IMR-90 (cell line): ENCODE measurements at regions not wholly inside any gene's neighbourhood (a gene's known extent, or its start where the extent isn't known, plus 50 kb on each side); places are given as distances from the start of the nearest gene placed in this dataset.

Experiments
- ATAC-seq: fragments of 200-7000 bp; cut with Tn5 transposase; 2 replicates; pipeline ENCODE4 v1.9.1; 2020; ENCODE audit warnings: low read depth, mild to moderate bottlenecking, moderate library complexity
- BruUV-seq: library from RNA; stranded (reverse); fragments of 400-500 nt; replicated peaks from 2 replicates; lab custom pipeline; 2021; lab: Mats Ljungman, UMichigan
- CTCF ChIA-PET: fragments of 300-600 bp; formaldehyde crosslinking; extraction: SDS; loops from one replicate; lab custom pipeline; 2021; ENCODE audit warnings: antibody characterized with exemption; lab: Yijun Ruan, JAX
- POLR2A ChIA-PET: fragments of 300-600 bp; sonication (Branson Sonifier 250); formaldehyde crosslinking; loops from one replicate; lab custom pipeline; 2022; ENCODE audit warnings: antibody characterized with exemption; ENCODE audit not compliant: unreplicated experiment; lab: Charles Lee
- DNase-seq: peaks from one replicate; pipeline ENCODE4 v3.0.0; 2013
- H2AFZ ChIP-seq: replicated peaks from 2 replicates; pipeline ENCODE3; 2013; ENCODE audit warnings: low read length, mild to moderate bottlenecking; ENCODE audit not compliant: poor library complexity
- H2AK5ac ChIP-seq: 2 replicates; pipeline ENCODE4 v1.6.1; 2013; ENCODE audit warnings: low read depth, low read length, inconsistent platforms
- H2AK9ac ChIP-seq: replicated peaks from 2 replicates; pipeline ENCODE3; 2013; ENCODE audit warnings: mild to moderate bottlenecking, low read depth, low read length, moderate library complexity; ENCODE audit not compliant: poor library complexity
- H2BK120ac ChIP-seq: 2 replicates; pipeline ENCODE4 v1.6.1; 2013; ENCODE audit warnings: low read depth, low read length, inconsistent platforms
- H2BK15ac ChIP-seq: 3 replicates; pipeline ENCODE4 v1.6.1; 2013; ENCODE audit warnings: low read depth, low read length, inconsistent platforms
- H2BK20ac ChIP-seq: 2 replicates; pipeline ENCODE4 v1.6.1; 2013; ENCODE audit warnings: low read depth, mild to moderate bottlenecking, inconsistent platforms, low read length, moderate library complexity
- H2BK5ac ChIP-seq: 2 replicates; pipeline ENCODE4 v1.6.1; 2013; ENCODE audit warnings: mild to moderate bottlenecking, low read depth, low read length, inconsistent platforms; ENCODE audit not compliant: poor library complexity, severe bottlenecking
- H3K14ac ChIP-seq: replicated peaks from 2 replicates; pipeline ENCODE4 v1.6.1; 2013; ENCODE audit warnings: low read depth, low read length, inconsistent platforms
- H3K18ac ChIP-seq: 2 replicates; pipeline ENCODE4 v1.6.1; 2013; ENCODE audit warnings: low read depth, low read length, control low read depth
- H3K23ac ChIP-seq: 2 replicates; pipeline ENCODE4 v1.6.1; 2013; ENCODE audit warnings: low read depth, low read length, inconsistent platforms
- H3K27ac ChIP-seq: 2 replicates; pipeline ENCODE4 v1.5.1; 2013; ENCODE audit warnings: mild to moderate bottlenecking, control low read depth, low read length; ENCODE audit not compliant: insufficient read depth
- H3K27me3 ChIP-seq: 2 replicates; pipeline ENCODE4 v1.6.1; 2013; ENCODE audit warnings: low read length; ENCODE audit not compliant: control insufficient read depth, insufficient read depth
- H3K36me3 ChIP-seq: 2 replicates; pipeline ENCODE4 v1.6.1; 2013; ENCODE audit warnings: low read length, mixed read lengths; ENCODE audit not compliant: control insufficient read depth, insufficient read depth
- H3K4ac ChIP-seq: 2 replicates; pipeline ENCODE4 v1.6.1; 2013; ENCODE audit warnings: low read depth, low read length, inconsistent platforms
- H3K4me1 ChIP-seq: 2 replicates; pipeline ENCODE4 v1.6.1; 2013; ENCODE audit warnings: low read length, mixed read lengths; ENCODE audit not compliant: control insufficient read depth, insufficient read depth
- H3K4me2 ChIP-seq: 2 replicates; pipeline ENCODE4 v1.6.1; 2013; ENCODE audit warnings: low read depth, mild to moderate bottlenecking, control low read depth, low read length, moderate library complexity
- H3K4me3 ChIP-seq: 2 replicates; pipeline ENCODE4 v1.5.1; 2013; ENCODE audit warnings: low read depth, mild to moderate bottlenecking, control low read depth, low read length, moderate library complexity; ENCODE audit not compliant: insufficient read depth
- H3K56ac ChIP-seq: 2 replicates; pipeline ENCODE4 v1.6.1; 2013; ENCODE audit warnings: low read length, inconsistent platforms; ENCODE audit not compliant: insufficient read depth; ENCODE audit errors: extremely low read depth
- H3K79me1 ChIP-seq, 2 experiments: 2 replicates each; pipeline ENCODE4 v1.6.1; 2013; ENCODE audit warnings: low read length in 2 of 2, inconsistent platforms in 1 of 2, low read depth in 1 of 2
- H3K9ac ChIP-seq: 2 replicates; pipeline ENCODE4 v1.6.1; 2013; ENCODE audit warnings: low read depth, low read length, control low read depth
- H3K9me1 ChIP-seq: 2 replicates; pipeline ENCODE4 v1.6.1; 2013; ENCODE audit warnings: low read length, inconsistent platforms; ENCODE audit not compliant: insufficient read depth
- H3K9me3 ChIP-seq: 2 replicates; pipeline ENCODE4 v1.6.1; 2013; ENCODE audit warnings: low read length; ENCODE audit not compliant: control insufficient read depth, insufficient read depth
- H4K20me1 ChIP-seq: 2 replicates; pipeline ENCODE4 v1.6.1; 2013; ENCODE audit warnings: low read length, inconsistent platforms; ENCODE audit not compliant: insufficient read depth
- H4K5ac ChIP-seq: 2 replicates; pipeline ENCODE4 v1.6.1; 2013; ENCODE audit warnings: mild to moderate bottlenecking, low read depth, low read length, control low read depth
- H4K8ac ChIP-seq, 2 experiments: 2 replicates each; pipeline ENCODE4 v1.6.1; 2013; ENCODE audit warnings: low read depth in 2 of 2, low read length in 2 of 2, control low read depth in 1 of 2, inconsistent platforms in 1 of 2
- H4K91ac ChIP-seq: 2 replicates; pipeline ENCODE4 v1.6.1; 2013; ENCODE audit warnings: low read depth, low read length, inconsistent platforms; ENCODE audit not compliant: insufficient read depth
- BHLHE40 ChIP-seq: fragments of 150-350 bp; IDR thresholded peaks from 2 replicates; pipeline ENCODE4 v1.6.1; 2016; ENCODE audit warnings: mild to moderate bottlenecking, low read depth, low read length
- CEBPB ChIP-seq: IDR thresholded peaks from 2 replicates; pipeline ENCODE4 v1.6.1; 2012; ENCODE audit warnings: low read depth, low read length, improper control_type of control experiment
- CHD1 ChIP-seq: IDR thresholded peaks from 2 replicates; pipeline ENCODE4 v1.6.1; 2012; ENCODE audit warnings: low read depth, low read length, improper control_type of control experiment
- MAZ ChIP-seq: IDR thresholded peaks from 2 replicates; pipeline ENCODE4 v1.6.1; 2012; ENCODE audit warnings: low read depth, mild to moderate bottlenecking, low read length, improper control_type of control experiment, moderate library complexity, borderline replicate concordance
- MXI1 ChIP-seq: IDR thresholded peaks from 2 replicates; pipeline ENCODE4 v1.6.1; 2012; ENCODE audit warnings: low read depth, mild to moderate bottlenecking, low read length, moderate library complexity, borderline replicate concordance
- POLR2A ChIP-seq: IDR thresholded peaks from 2 replicates; pipeline ENCODE4 v1.6.1; 2012; ENCODE audit warnings: mild to moderate bottlenecking, low read depth, low read length
- RAD21 ChIP-seq: IDR thresholded peaks from 2 replicates; pipeline ENCODE4 v1.6.1; 2012; ENCODE audit warnings: low read length, improper control_type of control experiment
- RCOR1 ChIP-seq: IDR thresholded peaks from 2 replicates; pipeline ENCODE4 v1.6.1; 2012; ENCODE audit warnings: mild to moderate bottlenecking, low read length, improper control_type of control experiment; ENCODE audit not compliant: insufficient replicate concordance
- RFX5 ChIP-seq: IDR thresholded peaks from 2 replicates; pipeline ENCODE4 v1.8.0; 2012; ENCODE audit warnings: low read depth, mild to moderate bottlenecking, low read length, moderate library complexity
- SMC3 ChIP-seq: fragments of 150-350 bp; IDR thresholded peaks from 2 replicates; pipeline ENCODE4 v1.6.1; 2016; ENCODE audit warnings: low read depth, mild to moderate bottlenecking, antibody characterized with exemption, low read length, moderate library complexity
- WGBS, 2 experiments: methylation state at CpG; one replicate each; pipeline versions ENCODE4 v1.1.5 to v1.1.7; 2013; ENCODE audit warnings: missing lambda C conversion rate in 2 of 2; ENCODE audit not compliant: insufficient read length in 1 of 2; ENCODE audit errors: extremely low coverage in 2 of 2; 5-methylcytosine and 5-hydroxymethylcytosine counted together
- dilution Hi-C: fragments of 300-500 bp; cut with HindIII; formaldehyde crosslinking; loops from one replicate; pipeline ENCODE4 v1.14.3; 2018; ENCODE audit warnings: low sequenced_read_pairs; ENCODE audit not compliant: unreplicated experiment
- in situ Hi-C: fragments of 300-500 bp; cut with MboI; formaldehyde crosslinking; loops from 3 replicates; pipeline ENCODE4 v1.14.3; 2019; ENCODE audit warnings: low sequenced_read_pairs, inconsistent platforms, mixed read lengths
- intact Hi-C: fragments of 100-400 bp; cut with micrococcal nuclease; formaldehyde crosslinking; loops from 2 replicates; pipeline ENCODE4 v1.10.0; 2022
- TF ChIP-seq, protein P1 (sequence below): conservative IDR thresholded peaks from 2 replicates; pipeline ENCODE4 v1.5.1; 2012; ENCODE audit warnings: mild to moderate bottlenecking, low read depth, low read length, improper control_type of control experiment
- TF ChIP-seq, protein P2 (sequence below): fragments of 150-350 bp; IDR thresholded peaks from 2 replicates; pipeline ENCODE4 v1.6.1; 2016; ENCODE audit warnings: low read depth, mild to moderate bottlenecking, low read length, moderate library complexity, borderline replicate concordance

DNA sequence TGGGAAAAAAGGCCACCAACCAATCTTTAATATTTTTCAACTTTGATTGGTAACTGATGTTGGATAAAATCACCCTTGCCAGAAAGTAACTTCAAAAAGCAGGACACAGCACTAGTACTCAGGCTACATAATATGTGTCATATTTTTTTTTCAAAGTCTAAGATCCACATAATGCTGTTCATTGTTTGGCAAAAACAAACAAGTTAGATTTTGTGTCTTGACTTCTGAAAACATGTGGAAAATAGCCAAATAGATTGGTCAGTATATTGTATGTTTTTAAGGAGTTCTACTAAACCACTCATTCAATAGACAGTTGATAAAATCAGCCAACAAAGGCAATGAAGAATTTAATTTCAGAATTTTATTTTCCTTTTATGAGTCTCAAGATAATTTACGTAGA is 111.7 kb upstream of the CCDC54 start:
- no peaks in the 10 kb centered on the region for H3K9me3 ChIP-seq
- BruUV-seq: no TSS peak
- no peak overlapping the region for H4K8ac ChIP-seq
- no peak overlapping the region for H3K9ac ChIP-seq
- H2AK5ac ChIP-seq: no peak overlapping the region
- ChIA-PET CTCF (no interaction called here), POLR2A (no interaction called here)
- H4K91ac ChIP-seq: no peak overlapping the region
- no peak overlapping the region for H3K23ac ChIP-seq
- no peak overlapping the region for H3K4me2 ChIP-seq
- H2BK15ac ChIP-seq: no peak overlapping the region
- no peaks in the 10 kb centered on the region for H3K36me3 ChIP-seq
- H2BK20ac ChIP-seq: no peak overlapping the region
- H2AFZ ChIP-seq: no peak overlapping the region
- no peak for TF ChIP-seq RCOR1
- TF ChIP-seq MAZ: no peak
- TF ChIP-seq CHD1: no peak
- no peak for TF ChIP-seq RAD21
- no peak for TF ChIP-seq SMC3
- TF ChIP-seq, protein P1, sequence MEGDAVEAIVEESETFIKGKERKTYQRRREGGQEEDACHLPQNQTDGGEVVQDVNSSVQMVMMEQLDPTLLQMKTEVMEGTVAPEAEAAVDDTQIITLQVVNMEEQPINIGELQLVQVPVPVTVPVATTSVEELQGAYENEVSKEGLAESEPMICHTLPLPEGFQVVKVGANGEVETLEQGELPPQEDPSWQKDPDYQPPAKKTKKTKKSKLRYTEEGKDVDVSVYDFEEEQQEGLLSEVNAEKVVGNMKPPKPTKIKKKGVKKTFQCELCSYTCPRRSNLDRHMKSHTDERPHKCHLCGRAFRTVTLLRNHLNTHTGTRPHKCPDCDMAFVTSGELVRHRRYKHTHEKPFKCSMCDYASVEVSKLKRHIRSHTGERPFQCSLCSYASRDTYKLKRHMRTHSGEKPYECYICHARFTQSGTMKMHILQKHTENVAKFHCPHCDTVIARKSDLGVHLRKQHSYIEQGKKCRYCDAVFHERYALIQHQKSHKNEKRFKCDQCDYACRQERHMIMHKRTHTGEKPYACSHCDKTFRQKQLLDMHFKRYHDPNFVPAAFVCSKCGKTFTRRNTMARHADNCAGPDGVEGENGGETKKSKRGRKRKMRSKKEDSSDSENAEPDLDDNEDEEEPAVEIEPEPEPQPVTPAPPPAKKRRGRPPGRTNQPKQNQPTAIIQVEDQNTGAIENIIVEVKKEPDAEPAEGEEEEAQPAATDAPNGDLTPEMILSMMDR: no peak
- no peak for TF ChIP-seq POLR2A
- no peak for TF ChIP-seq BHLHE40
- TF ChIP-seq MXI1: no peak
- TF ChIP-seq CEBPB: no peak
- no peak for TF ChIP-seq RFX5
- TF ChIP-seq, protein P2, sequence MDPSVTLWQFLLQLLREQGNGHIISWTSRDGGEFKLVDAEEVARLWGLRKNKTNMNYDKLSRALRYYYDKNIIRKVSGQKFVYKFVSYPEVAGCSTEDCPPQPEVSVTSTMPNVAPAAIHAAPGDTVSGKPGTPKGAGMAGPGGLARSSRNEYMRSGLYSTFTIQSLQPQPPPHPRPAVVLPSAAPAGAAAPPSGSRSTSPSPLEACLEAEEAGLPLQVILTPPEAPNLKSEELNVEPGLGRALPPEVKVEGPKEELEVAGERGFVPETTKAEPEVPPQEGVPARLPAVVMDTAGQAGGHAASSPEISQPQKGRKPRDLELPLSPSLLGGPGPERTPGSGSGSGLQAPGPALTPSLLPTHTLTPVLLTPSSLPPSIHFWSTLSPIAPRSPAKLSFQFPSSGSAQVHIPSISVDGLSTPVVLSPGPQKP: no peak
- in situ Hi-C loops (no loop called here), intact Hi-C loops (no loop called here), dilution Hi-C loops (no loop called here)
- ATAC-seq: no peak
- H4K20me1 ChIP-seq: no peaks in the 10 kb centered on the region
- no peak overlapping the region for H4K5ac ChIP-seq
- no peak overlapping the region for H2BK120ac ChIP-seq
- H3K18ac ChIP-seq: no peak overlapping the region
- H3K4me1 ChIP-seq: no peaks in the 10 kb centered on the region
- no peak overlapping the region for H3K4me3 ChIP-seq
- H3K27me3 ChIP-seq: no peaks in the 10 kb centered on the region
- H3K14ac ChIP-seq: no peak overlapping the region
- H3K4ac ChIP-seq: no peak overlapping the region
- WGBS, 2 experiments: no CpG with 5 or more reads among the region's 1 CpG
- no peak overlapping the region for H2BK5ac ChIP-seq
- no peak overlapping the region for H3K27ac ChIP-seq
- H3K56ac ChIP-seq: no peak overlapping the region
- no peaks in the 10 kb centered on the region for H3K79me1 ChIP-seq
- no peak overlapping the region for H2AK9ac ChIP-seq
- H3K9me1 ChIP-seq: no peaks in the 10 kb centered on the region; the same call in 1 of the 2 replicates
- DNase-seq: no peak
